Trophoblast cell (in vitro differentiated cells and primary cell): ENCODE measurements at regions not wholly inside any gene's neighbourhood (a gene's known extent, or its start where the extent isn't known, plus 50 kb on each side); places are given as distances from the start of the nearest gene placed in this dataset.

ENCODE experiments used
- DNase-seq, 2 donors: peaks; one replicate each; pipeline ENCODE4 v3.0.0-alpha.2; 2016
- H2AFZ ChIP-seq: 2 replicates; pipeline ENCODE4 v1.6.1; 2013; ENCODE audit warnings: low read length, moderate library complexity, mild to moderate bottlenecking; ENCODE audit not compliant: insufficient read depth, poor library complexity
- H2AK5ac ChIP-seq: 2 replicates; pipeline ENCODE4 v1.6.1; 2013; ENCODE audit warnings: mild to moderate bottlenecking, low read length
- H2BK120ac ChIP-seq: 2 replicates; pipeline ENCODE4 v1.6.1; 2013; ENCODE audit warnings: low read length, mild to moderate bottlenecking, moderate library complexity; ENCODE audit not compliant: insufficient read depth, poor library complexity
- H2BK12ac ChIP-seq: 2 replicates; pipeline ENCODE4 v1.6.1; 2013; ENCODE audit warnings: mild to moderate bottlenecking, low read length, moderate library complexity
- H2BK5ac ChIP-seq: 2 replicates; pipeline ENCODE4 v1.6.1; 2013; ENCODE audit warnings: low read length, low read depth, moderate library complexity, mild to moderate bottlenecking; ENCODE audit not compliant: poor library complexity
- H3K14ac ChIP-seq: 2 replicates; pipeline ENCODE4 v1.6.1; 2013; ENCODE audit warnings: mild to moderate bottlenecking, low read length
- H3K18ac ChIP-seq: 2 replicates; pipeline ENCODE4 v1.6.1; 2013; ENCODE audit warnings: mild to moderate bottlenecking, low read length
- H3K23ac ChIP-seq: 2 replicates; pipeline ENCODE4 v1.6.1; 2013; ENCODE audit warnings: low read length
- H3K27ac ChIP-seq: 2 replicates; pipeline ENCODE4 v1.5.1; 2013; ENCODE audit warnings: low read depth, mild to moderate bottlenecking, inconsistent platforms, low read length, moderate library complexity
- H3K27me3 ChIP-seq: 2 replicates; pipeline ENCODE4 v1.6.1; 2013; ENCODE audit warnings: inconsistent platforms, mild to moderate bottlenecking, low read length, moderate library complexity; ENCODE audit not compliant: insufficient read depth
- H3K36me3 ChIP-seq, 2 experiments: 1 replicate in 1 of 2; 2 replicates in 1 of 2; pipeline ENCODE4 v1.6.1; 2013; ENCODE audit warnings: low read length in 2 of 2, mild to moderate bottlenecking in 2 of 2, moderate library complexity in 1 of 2; ENCODE audit not compliant: insufficient read depth in 2 of 2, control insufficient read depth in 1 of 2
- H3K4ac ChIP-seq: 2 replicates; pipeline ENCODE4 v1.6.1; 2013; ENCODE audit warnings: low read depth, mild to moderate bottlenecking, low read length, moderate library complexity
- H3K4me1 ChIP-seq, 2 experiments: 1 replicate in 1 of 2; 2 replicates in 1 of 2; pipeline ENCODE4 v1.6.1; 2013; ENCODE audit warnings: low read length in 2 of 2, mild to moderate bottlenecking in 2 of 2, moderate library complexity in 1 of 2; ENCODE audit not compliant: insufficient read depth in 2 of 2, control insufficient read depth in 1 of 2
- H3K4me2 ChIP-seq: 2 replicates; pipeline ENCODE4 v1.6.1; 2013; ENCODE audit warnings: inconsistent platforms, mild to moderate bottlenecking, low read length, moderate library complexity
- H3K4me3 ChIP-seq: 2 replicates; pipeline ENCODE4 v1.5.1; 2013; ENCODE audit warnings: mild to moderate bottlenecking, low read depth, low read length, inconsistent platforms
- H3K79me1 ChIP-seq: one replicate; pipeline ENCODE4 v1.6.1; 2013; ENCODE audit warnings: low read length
- H3K79me2 ChIP-seq: 2 replicates; pipeline ENCODE4 v1.6.1; 2013; ENCODE audit warnings: low read length, mild to moderate bottlenecking; ENCODE audit not compliant: control insufficient read depth, insufficient read depth, poor library complexity
- H3K9ac ChIP-seq: 2 replicates; pipeline ENCODE4 v1.6.1; 2013; ENCODE audit warnings: mild to moderate bottlenecking, low read length
- H3K9me3 ChIP-seq: 2 replicates; pipeline ENCODE4 v1.6.1; 2013; ENCODE audit warnings: low read depth, mild to moderate bottlenecking, control low read depth, inconsistent platforms, low read length; ENCODE audit not compliant: insufficient read depth
- H4K12ac ChIP-seq: 2 replicates; pipeline ENCODE4 v1.6.1; 2013; ENCODE audit warnings: low read depth, mild to moderate bottlenecking, low read length, moderate library complexity
- H4K8ac ChIP-seq: 2 replicates; pipeline ENCODE4 v1.6.1; 2013; ENCODE audit warnings: low read depth, mild to moderate bottlenecking, low read length, moderate library complexity
- H4K91ac ChIP-seq: one replicate; pipeline ENCODE4 v1.6.1; 2013; ENCODE audit warnings: low read depth, mild to moderate bottlenecking, low read length, moderate library complexity
- WGBS: extraction: QIAGEN DNeasy Blood & Tissue Kit; methylation state at CpG from one replicate; pipeline ENCODE4 v1.1.7; 2013; ENCODE audit warnings: missing lambda C conversion rate; ENCODE audit not compliant: insufficient read length, insufficient coverage; ENCODE audit errors: extremely low coverage; 5-methylcytosine and 5-hydroxymethylcytosine counted together

- Histone ChIP-seq H3K4me3 (no peak overlapping the region), H2BK12ac (no peak overlapping the region), H3K23ac (no peak overlapping the region), H3K9ac (no peak overlapping the region), H2AK5ac (no peak overlapping the region), H2BK120ac (no peak overlapping the region), H4K12ac (no peak overlapping the region), H3K79me1 (no peaks in the 10 kb centered on the region), H3K79me2 (no peaks in the 10 kb centered on the region), H4K91ac (no peak overlapping the region), H2AFZ (no peak overlapping the region), H3K9me3 (no peaks in the 10 kb centered on the region), H3K18ac (no peak overlapping the region), H4K8ac (no peak overlapping the region), H3K4ac (no peak overlapping the region), H2BK5ac (no peak overlapping the region), H3K4me1 (no peaks in the 10 kb centered on the region), H3K36me3 (no peaks in the 10 kb centered on the region), H3K27ac (no peak overlapping the region), H3K27me3 (no peaks in the 10 kb centered on the region), H3K14ac (no peak overlapping the region), H3K4me2 (no peak overlapping the region)
- no peak for DNase-seq
These were observed 224.9 kb downstream of the CENPF start for GRCh38 chr1:214827883-214828282.

GRCh38 chr1:214830941-214831340, 227.9 kb downstream of the CENPF start:
- Histone ChIP-seq H3K27me3 (no peaks in the 10 kb centered on the region), H3K23ac (no peak overlapping the region), H3K79me1 (no peaks in the 10 kb centered on the region), H4K91ac (no peak overlapping the region), H2AK5ac (no peak overlapping the region), H3K18ac (no peak overlapping the region), H2BK12ac (no peak overlapping the region), H3K4me3 (no peak overlapping the region), H2BK5ac (no peak overlapping the region), H3K36me3 (no peaks in the 10 kb centered on the region), H2AFZ (no peak overlapping the region), H3K14ac (no peak overlapping the region), H3K4me1 (no peaks in the 10 kb centered on the region), H4K8ac (no peak overlapping the region), H2BK120ac (no peak overlapping the region), H3K9ac (no peak overlapping the region), H3K4ac (no peak overlapping the region), H3K9me3 (no peaks in the 10 kb centered on the region), H3K4me2 (no peak overlapping the region), H4K12ac (no peak overlapping the region), H3K79me2 (no peaks in the 10 kb centered on the region), H3K27ac (no peak overlapping the region)
- no CpG with 5 or more reads among the region's 2 CpGs for WGBS
- no peak for DNase-seq

- H4K12ac ChIP-seq: no peak overlapping the region
- H3K79me2 ChIP-seq: no peaks in the 10 kb centered on the region
- H2AFZ ChIP-seq: no peak overlapping the region
- H2BK5ac ChIP-seq: no peak overlapping the region
- no peak overlapping the region for H2BK120ac ChIP-seq
- H3K4me2 ChIP-seq: no peak overlapping the region
- no peak overlapping the region for H3K4ac ChIP-seq
- H3K36me3 ChIP-seq: no peaks in the 10 kb centered on the region
- no peak overlapping the region for H3K4me3 ChIP-seq
- H3K23ac ChIP-seq: no peak overlapping the region
- no peak overlapping the region for H3K18ac ChIP-seq
- 100% methylated on average over 1 of the region's 5 CpGs for WGBS
- no peak overlapping the region for H2BK12ac ChIP-seq
- H2AK5ac ChIP-seq: no peak overlapping the region
- H3K14ac ChIP-seq: no peak overlapping the region
- no peaks in the 10 kb centered on the region for H3K27me3 ChIP-seq
- no peak overlapping the region for H3K9ac ChIP-seq
- peak; percentile 58 to 68 for DNase-seq
- H3K9me3 ChIP-seq: no peaks in the 10 kb centered on the region
- no peaks in the 10 kb centered on the region for H3K79me1 ChIP-seq
- no peak overlapping the region for H4K8ac ChIP-seq
- H3K27ac ChIP-seq: no peak overlapping the region
- H4K91ac ChIP-seq: no peak overlapping the region
- H3K4me1 ChIP-seq: no peaks in the 10 kb centered on the region
These were observed 229.0 kb downstream of the CENPF start for GRCh38 chr1:214831956-214832355.

- WGBS: no CpG with 5 or more reads among the region's 2 CpGs
- Histone ChIP-seq H4K12ac (no peak overlapping the region), H2BK5ac (no peak overlapping the region), H3K4me3 (no peak overlapping the region), H3K4ac (no peak overlapping the region), H2BK12ac (no peak overlapping the region), H3K23ac (no peak overlapping the region), H4K8ac (no peak overlapping the region), H4K91ac (no peak overlapping the region), H3K27me3 (no peaks in the 10 kb centered on the region), H3K9ac (no peak overlapping the region), H2AFZ (no peak overlapping the region), H2BK120ac (no peak overlapping the region), H3K18ac (no peak overlapping the region), H3K36me3 (no peaks in the 10 kb centered on the region), H3K79me1 (no peaks in the 10 kb centered on the region), H3K79me2 (no peaks in the 10 kb centered on the region), H2AK5ac (no peak overlapping the region), H3K9me3 (no peaks in the 10 kb centered on the region), H3K4me2 (no peak overlapping the region), H3K4me1 (no peaks in the 10 kb centered on the region), H3K14ac (no peak overlapping the region), H3K27ac (no peak overlapping the region)
- peak in 1 of 2 donors; percentile 21 for DNase-seq
These were observed 230.3 kb downstream of the CENPF start for GRCh38 chr1:214833178-214833756.
